ENCODE measurements at regions not wholly inside any gene's neighbourhood (a gene's known extent, or its start where the extent isn't known, plus 50 kb on each side); places are given as distances from the start of the nearest gene placed in this dataset.
A peak's percentile ranks its signal among the peaks of the same experiment; 100 is the strongest.

GRCh38 chr15:39434163-39434562, 146.7 kb upstream of the THBS1 start:
- TF ChIP-seq POLR2A (IDR thresholded peaks at IDR 0.05): no peak
- TF ChIP-seq, protein P1, sequence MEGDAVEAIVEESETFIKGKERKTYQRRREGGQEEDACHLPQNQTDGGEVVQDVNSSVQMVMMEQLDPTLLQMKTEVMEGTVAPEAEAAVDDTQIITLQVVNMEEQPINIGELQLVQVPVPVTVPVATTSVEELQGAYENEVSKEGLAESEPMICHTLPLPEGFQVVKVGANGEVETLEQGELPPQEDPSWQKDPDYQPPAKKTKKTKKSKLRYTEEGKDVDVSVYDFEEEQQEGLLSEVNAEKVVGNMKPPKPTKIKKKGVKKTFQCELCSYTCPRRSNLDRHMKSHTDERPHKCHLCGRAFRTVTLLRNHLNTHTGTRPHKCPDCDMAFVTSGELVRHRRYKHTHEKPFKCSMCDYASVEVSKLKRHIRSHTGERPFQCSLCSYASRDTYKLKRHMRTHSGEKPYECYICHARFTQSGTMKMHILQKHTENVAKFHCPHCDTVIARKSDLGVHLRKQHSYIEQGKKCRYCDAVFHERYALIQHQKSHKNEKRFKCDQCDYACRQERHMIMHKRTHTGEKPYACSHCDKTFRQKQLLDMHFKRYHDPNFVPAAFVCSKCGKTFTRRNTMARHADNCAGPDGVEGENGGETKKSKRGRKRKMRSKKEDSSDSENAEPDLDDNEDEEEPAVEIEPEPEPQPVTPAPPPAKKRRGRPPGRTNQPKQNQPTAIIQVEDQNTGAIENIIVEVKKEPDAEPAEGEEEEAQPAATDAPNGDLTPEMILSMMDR (IDR thresholded peaks at IDR 0.05): no peak
- Histone ChIP-seq H3K36me3 (no peaks in the 10 kb centered on the region), H3K4me1 (peaks cover 0 to 74% (median 28%) of the 10 kb centered on the region in 3 donors), H3K9me3 (no peaks in the 10 kb centered on the region), H3K27ac (peak overlapping the region in 3 of 4 donors; percentile 40 to 75 (median 64)), H3K27me3 (no peaks in the 10 kb centered on the region), H3K4me3 (no peak overlapping the region)
- intact Hi-C loops (cut with DNase I): no loop called here
- DNase-seq: no peak
- 67 to 76% methylated on average over 4 of the region's 4 CpGs for WGBS, 2 donors

GRCh38 chr15:39434751-39435238, 146.1 kb upstream of the THBS1 start:
- DNase-seq: no peak
- TF ChIP-seq, protein P1 (IDR thresholded peaks at IDR 0.05): no peak
- no peak for TF ChIP-seq POLR2A (IDR thresholded peaks at IDR 0.05)
- Histone ChIP-seq H3K4me1 (peaks cover 0 to 68% (median 25%) of the 10 kb centered on the region in 3 donors), H3K27ac (peak overlapping the region in 3 of 4 donors; percentile 40 to 75 (median 64)), H3K36me3 (no peaks in the 10 kb centered on the region), H3K4me3 (no peak overlapping the region), H3K9me3 (no peaks in the 10 kb centered on the region), H3K27me3 (no peaks in the 10 kb centered on the region)
- 64 to 70% methylated on average over 5 of the region's 5 CpGs for WGBS, 2 donors
- intact Hi-C loops (cut with DNase I): no loop called here

GRCh38 chr15:39435244-39435643, 145.6 kb upstream of the THBS1 start:
- intact Hi-C loops (cut with DNase I): no loop called here
- no peaks in the 10 kb centered on the region for H3K9me3 ChIP-seq
- H3K36me3 ChIP-seq: no peaks in the 10 kb centered on the region
- H3K4me3 ChIP-seq: no peak overlapping the region
- no peak for DNase-seq
- WGBS, 2 donors: 49 to 56% methylated on average over 2 of the region's 2 CpGs
- peak overlapping the region in 2 of 4 donors; percentile 40 to 64 for H3K27ac ChIP-seq
- no peak for TF ChIP-seq POLR2A (IDR thresholded peaks at IDR 0.05)
- TF ChIP-seq, protein P1 (IDR thresholded peaks at IDR 0.05): no peak
- H3K27me3 ChIP-seq: no peaks in the 10 kb centered on the region
- peaks cover 0 to 64% (median 21%) of the 10 kb centered on the region in 3 donors for H3K4me1 ChIP-seq

DNA sequence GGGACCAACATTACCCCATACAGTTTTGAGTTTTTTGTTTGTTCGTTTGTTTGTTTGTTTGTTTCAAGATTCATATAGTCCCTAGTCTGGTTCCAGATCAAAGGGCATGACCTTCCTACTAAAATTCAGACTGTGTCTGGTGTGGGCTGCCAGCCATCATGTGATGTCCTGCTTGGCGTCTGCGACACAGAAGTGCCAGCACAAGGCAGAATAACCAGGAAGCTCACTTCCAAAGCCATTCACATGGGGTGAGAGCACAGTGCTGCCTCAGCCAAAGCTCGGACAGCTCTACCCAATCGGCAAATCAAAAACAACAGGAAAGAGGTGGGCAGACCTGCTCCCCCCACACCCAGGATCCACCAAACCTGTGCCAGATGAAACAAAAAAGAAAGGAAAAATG, 142.6 kb upstream of the THBS1 start:
- Histone ChIP-seq H3K27ac (no peak overlapping the region), H3K9me3 (no peaks in the 10 kb centered on the region), H3K4me3 (no peak overlapping the region), H3K36me3 (no peaks in the 10 kb centered on the region), H3K27me3 (no peaks in the 10 kb centered on the region), H3K4me1 (peaks cover 0 to 34% (median 11%) of the 10 kb centered on the region in 3 donors)
- intact Hi-C loops (cut with DNase I): no loop called here
- 38 to 39% methylated on average over 3 to 4 of the region's 5 CpGs for WGBS, 2 donors
- TF ChIP-seq, protein P1 (IDR thresholded peaks at IDR 0.05): no peak
- peak in 1 of 4 donors; percentile 9 for TF ChIP-seq POLR2A (IDR thresholded peaks at IDR 0.05)
- no peak for DNase-seq

- WGBS, 2 donors: 79 to 84% methylated on average over 9 of the region's 9 CpGs
- DNase-seq: no peak
- Histone ChIP-seq H3K36me3 (no peaks in the 10 kb centered on the region), H3K4me3 (no peak overlapping the region), H3K27me3 (no peaks in the 10 kb centered on the region), H3K27ac (no peak overlapping the region), H3K9me3 (no peaks in the 10 kb centered on the region), H3K4me1 (peaks cover 0 to 27% (median 6%) of the 10 kb centered on the region in 3 donors)
- intact Hi-C loops (cut with DNase I): no loop called here
- TF ChIP-seq POLR2A (IDR thresholded peaks at IDR 0.05): no peak
- TF ChIP-seq, protein P1 (IDR thresholded peaks at IDR 0.05): no peak
Measured at GRCh38 chr15:39438799-39439592, 141.9 kb upstream of the THBS1 start.

Data from esophagus squamous epithelium (tissue), 5 donors.